ENCODE measurements at regions not wholly inside any gene's neighbourhood (a gene's known extent, or its start where the extent isn't known, plus 50 kb on each side); places are given as distances from the start of the nearest gene placed in this dataset.

- H3K4me3 ChIP-seq (replicated peaks; ENCODE audit: low read depth, low read length) = no peak overlapping the region
- TF ChIP-seq CTCF (IDR thresholded peaks at IDR 0.05; ENCODE audit: low read depth, low read length, missing control alignments) = no peak
- no peak for DNase-seq (ENCODE audit: extremely low read depth, low read depth)
Observed at GRCh38 chr22:48152164-48152775, 1389.8 kb downstream of the TBC1D22A start.

GRCh38 chr22:48151641-48152040 lies 1389.2 kb downstream of the TBC1D22A start:
- DNase-seq (ENCODE audit: extremely low read depth, low read depth) = no peak
- TF ChIP-seq CTCF (IDR thresholded peaks at IDR 0.05; ENCODE audit: low read depth, low read length, missing control alignments) = no peak
- no peak overlapping the region for H3K4me3 ChIP-seq (replicated peaks; ENCODE audit: low read depth, low read length)

- DNase-seq (ENCODE audit: extremely low read depth, low read depth) = no peak
- no peak for TF ChIP-seq CTCF (IDR thresholded peaks at IDR 0.05; ENCODE audit: low read depth, low read length, missing control alignments)
- no peak overlapping the region for H3K4me3 ChIP-seq (replicated peaks; ENCODE audit: low read depth, low read length)
Observed at GRCh38 chr22:48147831-48148230, 1385.4 kb downstream of the TBC1D22A start.

GRCh38 chr22:48147404-48147803 lies 1385.0 kb downstream of the TBC1D22A start:
- no peak for DNase-seq (ENCODE audit: extremely low read depth, low read depth)
- no peak for TF ChIP-seq CTCF (IDR thresholded peaks at IDR 0.05; ENCODE audit: low read depth, low read length, missing control alignments)
- no peak overlapping the region for H3K4me3 ChIP-seq (replicated peaks; ENCODE audit: low read depth, low read length)

GRCh38 chr22:48146426-48146825 lies 1384.0 kb downstream of the TBC1D22A start:
- TF ChIP-seq CTCF (IDR thresholded peaks at IDR 0.05; ENCODE audit: low read depth, low read length, missing control alignments) = no peak
- no peak for DNase-seq (ENCODE audit: extremely low read depth, low read depth)
- no peak overlapping the region for H3K4me3 ChIP-seq (replicated peaks; ENCODE audit: low read depth, low read length)

- H3K4me3 ChIP-seq (replicated peaks; ENCODE audit: low read depth, low read length) = no peak overlapping the region
- DNase-seq (ENCODE audit: extremely low read depth, low read depth) = no peak
- no peak for TF ChIP-seq CTCF (IDR thresholded peaks at IDR 0.05; ENCODE audit: low read depth, low read length, missing control alignments)
Observed at GRCh38 chr22:48145738-48146137, 1383.3 kb downstream of the TBC1D22A start.

GRCh38 chr22:48144318-48144717 lies 1381.9 kb downstream of the TBC1D22A start:
- no peak overlapping the region for H3K4me3 ChIP-seq (replicated peaks; ENCODE audit: low read depth, low read length)
- no peak for TF ChIP-seq CTCF (IDR thresholded peaks at IDR 0.05; ENCODE audit: low read depth, low read length, missing control alignments)
- no peak for DNase-seq (ENCODE audit: extremely low read depth, low read depth)
